Brain microvascular endothelial cell (primary cell): ENCODE measurements at regions not wholly inside any gene's neighbourhood (a gene's known extent, or its start where the extent isn't known, plus 50 kb on each side); places are given as distances from the start of the nearest gene placed in this dataset.

Experiments
- DNase-seq: peaks from one replicate; pipeline ENCODE4 v3.0.0-alpha.2; 2020
- H3K27ac ChIP-seq: fragments of 250-450 bp; sonication (Bioruptor Pico); 2 replicates; pipeline ENCODE4 v1.5.1; 2020; ENCODE audit warnings: mild to moderate bottlenecking, moderate library complexity
- H3K27me3 ChIP-seq: fragments of 250-450 bp; sonication (Bioruptor Pico); replicated peaks from 2 replicates; pipeline ENCODE4 v1.5.1; 2020; ENCODE audit warnings: mild to moderate bottlenecking
- H3K36me3 ChIP-seq: fragments of 250-450 bp; sonication (Bioruptor Pico); replicated peaks from 2 replicates; pipeline ENCODE4 v1.5.1; 2020; ENCODE audit warnings: mild to moderate bottlenecking
- H3K4me3 ChIP-seq: 2 replicates; pipeline ENCODE4 v1.5.1; 2011; ENCODE audit warnings: low read depth, mild to moderate bottlenecking, control low read depth, low read length, moderate library complexity
- in situ Hi-C: cut with HindIII; loops from 2 replicates; pipeline ENCODE4 v1.10.0; 2017; ENCODE audit warnings: low sequenced_read_pairs, low pct_ligation_motif_present
- TF ChIP-seq, protein P1 (sequence below): IDR thresholded peaks from 2 replicates; pipeline ENCODE4 v1.5.1; 2011; ENCODE audit warnings: low read depth, mild to moderate bottlenecking, moderate library complexity, low read length, control low read depth, inconsistent platforms; ENCODE audit errors: missing control alignments

DNA sequence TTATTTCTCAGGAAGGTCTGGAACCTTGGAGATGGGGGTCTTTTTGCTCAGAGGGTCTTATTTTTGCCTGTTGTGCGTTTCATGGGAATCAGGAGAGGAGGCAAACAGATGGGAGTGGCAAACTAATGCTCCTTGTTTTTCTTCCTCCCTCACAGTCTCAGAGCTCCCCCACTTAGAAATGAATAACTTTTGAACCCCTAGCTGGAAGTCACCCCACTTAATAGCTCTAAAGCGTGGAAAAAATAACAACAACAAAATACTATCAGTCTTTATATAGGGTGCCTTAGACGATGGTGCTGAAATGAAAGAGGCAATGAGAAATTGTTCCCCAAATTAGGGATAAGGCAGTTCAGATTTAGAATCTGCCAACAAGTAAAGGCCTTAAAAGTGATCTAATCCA, 76.8 kb upstream of the BDNF start:
- no peaks in the 10 kb centered on the region for H3K36me3 ChIP-seq
- in situ Hi-C loops = no loop called here
- no peaks in the 10 kb centered on the region for H3K27me3 ChIP-seq
- no peak overlapping the region for H3K27ac ChIP-seq
- no peak overlapping the region for H3K4me3 ChIP-seq
- no peak for DNase-seq
- TF ChIP-seq, protein P1, sequence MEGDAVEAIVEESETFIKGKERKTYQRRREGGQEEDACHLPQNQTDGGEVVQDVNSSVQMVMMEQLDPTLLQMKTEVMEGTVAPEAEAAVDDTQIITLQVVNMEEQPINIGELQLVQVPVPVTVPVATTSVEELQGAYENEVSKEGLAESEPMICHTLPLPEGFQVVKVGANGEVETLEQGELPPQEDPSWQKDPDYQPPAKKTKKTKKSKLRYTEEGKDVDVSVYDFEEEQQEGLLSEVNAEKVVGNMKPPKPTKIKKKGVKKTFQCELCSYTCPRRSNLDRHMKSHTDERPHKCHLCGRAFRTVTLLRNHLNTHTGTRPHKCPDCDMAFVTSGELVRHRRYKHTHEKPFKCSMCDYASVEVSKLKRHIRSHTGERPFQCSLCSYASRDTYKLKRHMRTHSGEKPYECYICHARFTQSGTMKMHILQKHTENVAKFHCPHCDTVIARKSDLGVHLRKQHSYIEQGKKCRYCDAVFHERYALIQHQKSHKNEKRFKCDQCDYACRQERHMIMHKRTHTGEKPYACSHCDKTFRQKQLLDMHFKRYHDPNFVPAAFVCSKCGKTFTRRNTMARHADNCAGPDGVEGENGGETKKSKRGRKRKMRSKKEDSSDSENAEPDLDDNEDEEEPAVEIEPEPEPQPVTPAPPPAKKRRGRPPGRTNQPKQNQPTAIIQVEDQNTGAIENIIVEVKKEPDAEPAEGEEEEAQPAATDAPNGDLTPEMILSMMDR = no peak

DNA sequence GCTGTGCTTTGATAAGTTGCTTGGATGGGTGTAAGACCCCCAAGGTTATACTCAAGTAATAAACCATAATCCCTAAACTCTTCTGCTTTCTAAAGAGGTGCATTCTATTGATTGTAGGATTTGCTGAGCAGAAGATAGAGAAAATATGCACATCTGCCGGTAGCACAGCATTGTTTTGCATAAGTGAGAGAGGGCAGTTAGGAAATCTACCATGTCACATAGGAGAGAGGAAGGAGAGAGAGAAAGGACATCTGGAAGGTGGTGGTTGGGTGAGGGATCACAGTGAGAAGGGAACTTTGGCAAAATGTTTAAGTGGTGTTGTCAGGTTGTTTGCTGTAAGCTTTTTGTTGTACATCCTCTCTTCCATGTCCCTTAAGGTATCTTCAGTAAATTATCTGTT, 73.6 kb upstream of the BDNF start:
- in situ Hi-C loops = no loop called here

DNA sequence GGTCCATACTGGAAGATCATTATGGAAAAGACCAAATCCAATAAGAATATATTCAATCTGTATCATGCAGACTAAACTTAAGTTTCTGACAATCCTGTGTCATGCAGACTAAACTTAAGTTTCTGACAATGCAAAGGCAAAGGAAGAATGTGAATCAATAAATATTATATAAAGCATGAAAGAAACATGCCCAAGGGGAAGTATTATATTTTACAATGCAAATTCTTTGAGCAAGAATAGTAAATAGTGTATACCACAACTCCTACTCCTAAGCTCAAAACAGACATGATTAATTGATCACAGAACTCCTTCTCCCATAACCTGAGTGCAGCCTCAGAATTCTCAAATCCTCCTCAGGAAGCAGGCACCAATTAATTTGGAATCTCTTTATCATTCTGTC, 71.3 kb upstream of the BDNF start:
- TF ChIP-seq, protein P1 = no peak
- no peaks in the 10 kb centered on the region for H3K36me3 ChIP-seq
- in situ Hi-C loops = no loop called here
- DNase-seq = no peak
- H3K4me3 ChIP-seq = no peak overlapping the region
- no peaks in the 10 kb centered on the region for H3K27me3 ChIP-seq
- no peak overlapping the region for H3K27ac ChIP-seq

More for the DNA sequence above, 73.6 kb upstream of the BDNF start:
- no peaks in the 10 kb centered on the region for H3K36me3 ChIP-seq
- no peak overlapping the region for H3K27ac ChIP-seq
- TF ChIP-seq, protein P1 = no peak
- no peak for DNase-seq
- H3K4me3 ChIP-seq = no peak overlapping the region
- no peaks in the 10 kb centered on the region for H3K27me3 ChIP-seq

DNA sequence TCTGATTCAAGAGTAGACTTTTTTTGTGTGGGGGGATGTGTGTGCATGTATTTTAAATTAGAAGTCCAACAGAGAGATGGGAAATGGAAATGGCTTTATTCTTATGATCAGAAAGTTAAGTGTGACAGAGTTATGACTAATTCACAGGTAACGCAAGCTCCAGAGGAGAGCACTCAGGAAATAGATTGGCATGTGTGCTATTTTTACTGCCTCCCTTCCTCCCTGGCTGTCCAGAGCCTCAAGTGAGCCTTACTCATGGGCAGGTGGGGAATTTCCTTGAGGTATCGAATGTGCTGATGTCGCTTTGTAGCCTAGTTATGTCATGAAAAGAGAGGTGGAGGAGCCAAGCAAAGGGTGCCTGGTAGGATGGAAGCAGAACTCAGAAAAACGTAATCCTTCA, 70.3 kb upstream of the BDNF start:
- Histone ChIP-seq H3K27ac (no peak overlapping the region), H3K4me3 (no peak overlapping the region), H3K36me3 (no peaks in the 10 kb centered on the region), H3K27me3 (no peaks in the 10 kb centered on the region)
- TF ChIP-seq, protein P1 = no peak
- DNase-seq = no peak
- in situ Hi-C loops = no loop called here

DNA sequence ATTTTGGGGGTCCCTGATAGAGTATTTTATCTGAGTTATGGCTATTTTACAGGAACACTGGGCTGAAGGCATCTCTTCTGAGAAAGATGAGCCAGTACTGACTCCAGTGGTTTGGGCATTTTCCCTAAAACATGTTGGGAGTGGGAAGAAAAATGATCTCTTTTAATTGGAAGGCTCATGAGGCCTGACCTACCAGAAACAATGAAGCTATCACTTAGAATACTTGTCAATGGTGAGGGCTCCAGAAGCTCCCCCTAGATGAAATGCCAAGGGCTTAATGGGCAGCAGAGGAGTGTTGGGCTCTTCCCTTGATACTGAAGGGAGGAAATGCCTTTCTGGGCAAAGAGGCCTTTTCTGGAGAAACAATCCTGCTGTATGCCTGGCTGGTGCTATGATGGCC, 63.5 kb upstream of the BDNF start:
- no peak for DNase-seq
- H3K4me3 ChIP-seq = no peak overlapping the region
- in situ Hi-C loops = no loop called here
- TF ChIP-seq, protein P1 = no peak
- no peak overlapping the region for H3K27ac ChIP-seq
- no peaks in the 10 kb centered on the region for H3K36me3 ChIP-seq
- H3K27me3 ChIP-seq = no peaks in the 10 kb centered on the region

DNA sequence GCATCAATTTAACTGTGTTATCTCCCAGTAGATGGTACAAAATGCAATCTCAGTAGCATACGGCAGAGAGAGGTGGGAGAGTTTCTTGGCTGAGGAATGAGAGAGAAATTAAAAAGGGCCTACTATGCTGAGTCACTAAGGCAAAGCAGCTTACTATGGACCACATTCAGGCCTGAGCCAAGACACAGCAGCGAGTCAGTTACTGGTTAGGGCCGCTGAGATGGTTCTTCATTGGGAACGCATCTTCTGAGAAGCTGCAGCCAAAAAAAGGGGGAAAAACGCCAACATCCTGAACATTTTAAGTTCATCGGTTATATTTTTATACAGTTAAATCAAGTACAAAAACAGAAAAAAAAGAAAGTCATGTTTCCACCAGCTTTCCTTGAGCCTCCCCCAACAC, 61.1 kb upstream of the BDNF start:
- DNase-seq = no peak
- H3K4me3 ChIP-seq = no peak overlapping the region
- H3K27ac ChIP-seq = no peak overlapping the region
- H3K36me3 ChIP-seq = no peaks in the 10 kb centered on the region
- in situ Hi-C loops = no loop called here
- no peaks in the 10 kb centered on the region for H3K27me3 ChIP-seq
- TF ChIP-seq, protein P1 = no peak
